ENCODE measurements at regions not wholly inside any gene's neighbourhood (a gene's known extent, or its start where the extent isn't known, plus 50 kb on each side); places are given as distances from the start of the nearest gene placed in this dataset.

GRCh38 chr12:132384916-132385774 lies 55.8 kb upstream of the GALNT9 start:
- no peaks in the 10 kb centered on the region for H3K36me3 ChIP-seq (ENCODE audit: control insufficient read depth, insufficient read depth, low read length)
- H3K27ac ChIP-seq (ENCODE audit: insufficient read depth, low read length), result no peak overlapping the region
- H3K79me1 ChIP-seq (ENCODE audit: low read depth in 1 of 2, low read length in 2 of 2), result no peaks in the 10 kb centered on the region
- CTCF ChIA-PET, result no interaction called here
- H3K14ac ChIP-seq (replicated peaks; ENCODE audit: low read depth, low read length), result no peak overlapping the region
- H2BK20ac ChIP-seq (ENCODE audit: low read depth, low read length), result no peak overlapping the region
- BruUV-seq (replicated peaks), result no TSS peak
- no peaks in the 10 kb centered on the region; the same call in 1 of the 2 replicates for H4K20me1 ChIP-seq (ENCODE audit: insufficient read depth, low read length)
- H3K9me1 ChIP-seq (ENCODE audit: insufficient read depth, low read length), result no peaks in the 10 kb centered on the region
- no peak overlapping the region for H3K4me2 ChIP-seq (ENCODE audit: low read depth, low read length)
- no peaks in the 10 kb centered on the region for H3K4me1 ChIP-seq (ENCODE audit: control insufficient read depth, insufficient read depth, low read length)
- H3K4ac ChIP-seq (ENCODE audit: low read depth, low read length), result no peak overlapping the region
- H3K18ac ChIP-seq (ENCODE audit: low read depth, low read length), result no peak overlapping the region
- no peak overlapping the region for H2BK15ac ChIP-seq (ENCODE audit: low read depth, low read length)
- 66% methylated on average over 10 of the region's 25 CpGs; no CpG with 5 or more reads in 1 of the 2 experiments for WGBS, 2 experiments (ENCODE audit: extremely low coverage in 2 of 2, insufficient read length in 1 of 2)
- in situ Hi-C loops (cut with MboI; ENCODE audit: low sequenced_read_pairs), result no loop called here
- no peak overlapping the region for H2AK5ac ChIP-seq (ENCODE audit: low read depth, low read length)
- H2BK5ac ChIP-seq (ENCODE audit: low read depth, low read length, poor library complexity, severe bottlenecking), result no peak overlapping the region
- dilution Hi-C loops (cut with HindIII; ENCODE audit: low sequenced_read_pairs, unreplicated experiment), result no loop called here
- no peak for TF ChIP-seq RFX5 (IDR thresholded peaks at IDR 0.05; ENCODE audit: low read depth, low read length)
- DNase-seq (no peak), ATAC-seq (ENCODE audit: low read depth) (no peak)
- H2BK120ac ChIP-seq (ENCODE audit: low read depth, low read length), result no peak overlapping the region
- H4K5ac ChIP-seq (ENCODE audit: low read depth, low read length), result no peak overlapping the region
- peaks cover 45% of the 10 kb centered on the region for H3K27me3 ChIP-seq (ENCODE audit: control insufficient read depth, insufficient read depth, low read length)
- intact Hi-C loops (cut with micrococcal nuclease), result no loop called here
- no peak overlapping the region for H4K8ac ChIP-seq (ENCODE audit: low read depth in 2 of 2, low read length in 2 of 2)
- no peak overlapping the region for H3K23ac ChIP-seq (ENCODE audit: low read depth, low read length)
- POLR2A ChIA-PET (ENCODE audit: unreplicated experiment), result no interaction called here
- H3K9me3 ChIP-seq (ENCODE audit: control insufficient read depth, insufficient read depth, low read length), result no peaks in the 10 kb centered on the region
- no peak overlapping the region for H4K91ac ChIP-seq (ENCODE audit: insufficient read depth, low read depth, low read length)
- no peak overlapping the region for H3K56ac ChIP-seq (ENCODE audit: extremely low read depth, insufficient read depth, low read length)
- H2AK9ac ChIP-seq (replicated peaks; ENCODE audit: low read depth, low read length, poor library complexity), result no peak overlapping the region
- no peak overlapping the region for H3K9ac ChIP-seq (ENCODE audit: low read depth, low read length)
- no peak overlapping the region for H3K4me3 ChIP-seq (ENCODE audit: insufficient read depth, low read depth, low read length)
- H2AFZ ChIP-seq (replicated peaks; ENCODE audit: low read length, poor library complexity), result no peak overlapping the region

Data from IMR-90 (cell line).